NCI-H82 (cell line): ENCODE measurements at regions not wholly inside any gene's neighbourhood (a gene's known extent, or its start where the extent isn't known, plus 50 kb on each side); places are given as distances from the start of the nearest gene placed in this dataset.
"Not testable (repeated sequence)": the region's sequence is repeated elsewhere in the genome, so short reads cannot be mapped to it uniquely, and the experiment has no call there.

Experiments
- DNase-seq: peaks from one replicate; lab custom pipeline; 2025; lab: John Stamatoyannopoulos, UW

DNA sequence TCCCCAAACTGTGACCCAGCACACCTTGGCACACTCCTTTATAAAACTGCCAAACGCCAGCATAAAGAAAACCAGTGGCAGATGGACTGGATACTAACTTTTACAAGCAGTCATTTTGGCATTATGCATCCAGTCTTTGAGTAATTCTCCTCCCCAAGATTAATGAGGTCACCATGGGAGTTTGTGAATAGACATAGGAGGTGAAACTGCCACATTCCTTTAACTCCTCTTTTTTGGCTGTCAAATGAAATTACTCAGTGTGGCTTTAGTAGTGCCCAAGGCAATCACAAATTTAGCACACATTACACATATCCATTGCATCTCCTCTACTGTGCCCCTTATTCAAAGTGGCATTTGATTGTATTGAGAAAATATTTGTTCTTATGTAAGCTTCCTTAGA is 315.3 kb upstream of the FGF13 start:
- no peak for DNase-seq

DNA sequence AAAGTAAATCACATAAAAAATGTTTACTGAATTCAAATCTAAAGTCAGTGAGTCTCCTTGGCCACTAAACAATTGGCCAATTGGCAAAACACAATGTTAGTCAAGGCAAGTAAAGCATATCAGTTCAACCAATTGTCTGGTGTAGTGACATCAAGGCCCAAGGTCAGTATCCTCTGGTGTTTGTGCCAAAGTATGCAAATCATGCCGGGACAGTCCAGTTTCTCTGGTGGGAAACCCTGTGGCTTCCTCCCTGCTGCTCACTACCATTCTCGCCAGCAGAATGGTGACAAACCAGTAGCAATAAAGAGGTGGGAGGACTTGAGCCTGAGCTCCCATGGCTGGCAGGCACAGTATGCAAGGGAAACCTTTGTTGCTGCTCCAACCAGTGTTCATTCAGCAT is 314.9 kb upstream of the FGF13 start:
- no peak for DNase-seq

DNA sequence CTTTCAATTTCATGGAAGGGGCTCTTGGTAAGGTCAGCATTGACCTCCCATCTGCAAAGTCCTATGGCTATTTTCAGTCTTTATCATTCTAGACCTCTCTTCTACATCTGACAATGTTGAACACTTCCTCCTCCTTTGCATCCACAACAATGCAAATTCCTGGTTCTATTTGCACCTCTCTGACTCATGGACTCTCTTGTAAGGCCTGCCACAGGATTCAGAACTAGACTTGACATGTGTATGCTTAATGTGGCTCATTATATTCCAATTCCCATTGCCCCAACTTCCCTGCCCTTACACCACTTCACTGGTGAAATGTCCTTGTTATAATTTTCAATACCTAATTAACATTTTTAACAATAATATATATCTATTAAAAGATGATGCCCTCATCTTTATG is 314.3 kb upstream of the FGF13 start:
- no peak for DNase-seq

- no peak for DNase-seq
Observed at GRCh38 chrX:139023531-139023930, 312.0 kb upstream of the FGF13 start.

DNA sequence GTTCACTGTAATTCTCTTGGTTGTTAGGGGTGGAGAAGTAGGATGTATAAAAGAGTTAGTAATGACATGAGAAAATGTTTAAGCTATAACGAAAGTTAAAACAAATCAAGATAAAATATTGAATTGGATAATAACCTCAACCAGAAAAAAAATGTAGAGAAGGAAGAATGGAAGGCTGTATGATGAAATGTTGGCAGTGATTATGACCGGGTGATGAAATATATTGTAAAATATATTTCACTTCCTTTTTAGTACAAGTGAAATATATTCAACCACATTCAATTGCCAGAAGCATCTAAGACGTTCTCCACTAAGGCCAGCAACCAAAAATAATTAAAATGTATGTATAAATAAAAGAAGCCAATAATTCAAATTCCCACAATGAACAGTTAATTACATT is 309.3 kb upstream of the FGF13 start:
- DNase-seq: no peak

DNA sequence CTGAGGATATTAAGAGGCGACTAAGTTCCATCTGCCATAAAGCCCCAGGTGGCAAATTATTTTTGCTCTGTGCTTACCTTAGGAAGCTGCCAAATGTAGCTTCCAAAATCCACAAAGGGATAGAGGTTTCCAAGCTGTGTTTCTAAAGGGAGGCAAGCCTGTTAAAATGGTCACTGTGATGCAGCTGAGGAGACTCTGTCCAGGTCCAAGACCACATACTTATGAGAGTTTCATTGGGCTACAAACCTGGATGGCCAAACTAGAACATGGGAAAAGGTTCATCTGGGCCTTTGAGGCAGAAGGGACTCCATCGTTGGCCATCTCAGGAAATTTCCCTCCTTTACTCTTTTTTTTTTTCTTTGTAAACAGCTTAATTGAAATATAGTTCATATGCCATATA is 306.9 kb upstream of the FGF13 start:
- no peak for DNase-seq

DNA sequence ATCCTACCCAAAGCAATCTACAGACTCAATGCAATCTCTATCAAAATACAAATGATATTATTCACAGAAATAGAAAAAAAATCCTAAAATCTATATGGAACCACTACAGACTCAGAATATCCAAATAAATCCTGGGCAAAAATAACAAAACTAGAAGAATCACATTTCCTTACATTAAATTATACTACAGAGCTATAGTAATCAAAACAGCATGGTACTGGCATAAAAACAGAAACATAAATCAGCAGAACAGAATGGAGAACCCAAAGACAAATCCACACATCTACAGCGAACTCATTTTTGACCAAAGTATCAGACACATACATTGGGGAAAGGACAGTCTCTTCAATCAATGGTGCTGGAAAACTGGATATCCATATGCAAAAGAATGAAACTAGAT is 304.1 kb upstream of the FGF13 start:
- DNase-seq: no peak

GRCh38 chrX:139008185-139008584 is 296.7 kb upstream of the FGF13 start:
- DNase-seq: no peak

DNA sequence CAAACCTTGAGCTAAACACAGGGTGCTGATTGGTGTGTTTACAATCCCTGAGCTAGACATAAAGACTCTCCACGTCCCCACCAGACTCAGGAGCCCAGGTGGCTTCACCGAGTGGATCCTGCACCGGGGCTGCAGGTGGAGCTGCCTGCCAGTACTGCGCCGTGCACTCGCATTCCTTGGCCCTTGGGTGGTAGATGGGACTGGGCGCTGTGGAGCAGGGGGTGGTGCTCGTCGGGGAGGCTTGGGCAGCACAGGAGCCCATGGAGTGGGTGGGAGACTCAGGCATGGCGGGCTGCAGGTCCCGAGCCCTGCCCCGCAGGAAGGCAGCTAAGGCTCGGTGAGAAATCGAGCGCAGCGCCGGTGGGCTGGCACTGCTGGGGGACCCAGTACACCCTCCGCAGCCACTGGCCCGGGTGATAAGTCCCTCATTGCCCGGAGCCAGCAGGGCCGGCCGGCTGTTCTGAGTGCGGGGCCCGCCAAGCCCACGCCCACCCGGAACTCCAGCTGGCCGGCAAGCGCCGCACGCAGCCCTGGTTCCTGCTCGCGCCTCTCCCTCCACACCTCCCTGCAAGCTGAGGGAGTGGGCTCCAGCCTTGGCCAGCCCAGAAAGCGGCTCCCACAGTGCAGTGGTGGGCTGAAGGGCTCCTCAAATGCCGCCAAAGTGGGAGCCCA is 292.5 kb upstream of the FGF13 start:
- DNase-seq: not testable (repeated sequence)

DNA sequence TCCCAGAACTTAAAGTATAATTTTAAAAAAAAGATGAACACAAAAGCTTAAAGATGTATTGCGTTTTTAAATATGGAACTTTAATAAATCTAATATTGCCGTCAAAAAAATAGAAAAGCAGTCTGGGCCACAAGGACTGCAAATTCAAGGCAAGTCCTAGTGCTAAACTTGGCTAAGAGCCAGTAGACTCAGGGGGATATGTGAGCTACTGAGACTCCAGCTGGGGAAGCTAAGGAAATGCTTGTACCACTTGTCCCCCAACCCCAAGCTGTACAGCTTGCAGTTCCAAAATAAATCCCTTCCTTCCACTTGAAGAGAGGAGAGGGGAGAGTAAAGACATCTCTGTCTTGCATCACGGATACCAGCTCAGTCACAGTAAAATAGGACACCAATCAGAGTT is 290.8 kb upstream of the FGF13 start:
- DNase-seq: no peak

- DNase-seq: peak; percentile 0
Observed at GRCh38 chrX:138996268-138996667, 284.8 kb upstream of the FGF13 start.

DNA sequence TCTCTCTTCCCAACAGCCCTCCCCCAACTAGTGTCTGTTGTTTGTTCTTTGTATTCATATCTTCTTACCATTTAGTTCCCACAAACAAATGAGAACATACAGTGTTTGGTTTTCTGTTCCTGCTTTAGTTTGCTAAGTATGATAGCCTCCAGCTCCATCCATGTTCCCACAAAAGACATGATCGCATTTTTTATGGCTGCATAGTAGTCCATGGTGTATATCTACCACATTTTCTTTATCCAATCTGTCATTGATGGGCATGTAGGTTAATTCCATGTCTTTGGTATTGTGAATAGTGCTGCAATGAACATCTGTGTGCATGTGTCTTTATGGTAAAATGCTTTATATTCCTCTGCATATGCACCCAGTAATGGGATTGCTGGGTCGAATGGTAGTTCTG is 283.9 kb upstream of the FGF13 start:
- DNase-seq: no peak

DNA sequence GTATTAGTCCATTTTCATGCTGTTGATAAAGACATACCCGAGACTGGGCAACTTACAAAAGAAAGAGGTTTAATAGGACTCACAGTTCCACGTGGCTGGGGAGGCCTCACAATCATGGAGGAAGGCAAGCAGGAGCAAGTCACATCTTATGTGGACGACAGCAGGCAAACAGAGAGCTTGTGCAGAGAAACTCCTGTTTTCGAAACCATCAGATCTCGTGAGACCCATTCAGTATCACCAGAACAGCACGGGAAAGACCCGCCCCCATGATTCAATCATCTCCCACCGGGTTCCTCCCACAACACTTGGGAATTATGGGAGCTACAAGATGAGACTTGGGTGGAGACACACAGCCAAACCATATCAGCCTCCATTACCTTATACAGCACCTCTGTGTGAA is 278.9 kb upstream of the FGF13 start:
- DNase-seq: peak; percentile 3

DNA sequence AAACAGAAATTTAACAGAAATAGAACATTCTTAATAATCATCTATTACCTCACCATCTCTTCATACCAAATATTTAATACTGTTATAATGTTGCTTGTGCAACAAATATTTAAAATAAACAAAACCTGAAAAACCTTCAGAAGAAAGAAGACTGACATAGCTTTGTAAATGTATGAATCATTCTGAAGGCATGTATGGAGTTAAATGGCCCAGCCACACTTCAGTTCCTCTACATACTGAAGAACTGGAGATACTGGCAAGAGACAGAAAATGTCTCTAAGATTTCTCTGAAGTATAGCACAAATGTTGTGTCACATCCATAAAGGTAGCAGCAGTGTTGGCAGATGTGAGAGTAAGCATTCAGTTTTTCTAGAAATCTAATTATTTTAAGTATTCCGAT is 275.3 kb upstream of the FGF13 start:
- DNase-seq: no peak

DNA sequence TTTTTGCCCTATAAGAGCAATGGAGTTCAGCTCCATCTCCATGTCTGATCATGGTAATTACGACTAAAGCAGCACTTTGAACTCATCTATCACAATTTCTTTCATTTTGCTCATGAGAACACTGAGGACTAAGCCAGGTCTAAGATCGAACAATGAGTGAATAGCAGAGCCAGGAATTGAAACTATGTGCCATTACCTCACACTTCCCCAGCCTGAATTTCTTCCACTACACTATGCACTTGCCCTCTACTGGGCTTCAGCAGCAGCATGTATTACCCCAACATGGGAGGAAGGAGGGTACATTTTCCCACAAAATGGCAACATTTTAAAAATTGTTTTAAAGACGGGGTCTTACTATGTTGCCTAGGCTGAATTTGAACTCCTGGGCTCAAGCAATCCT is 274.7 kb upstream of the FGF13 start:
- no peak for DNase-seq

DNA sequence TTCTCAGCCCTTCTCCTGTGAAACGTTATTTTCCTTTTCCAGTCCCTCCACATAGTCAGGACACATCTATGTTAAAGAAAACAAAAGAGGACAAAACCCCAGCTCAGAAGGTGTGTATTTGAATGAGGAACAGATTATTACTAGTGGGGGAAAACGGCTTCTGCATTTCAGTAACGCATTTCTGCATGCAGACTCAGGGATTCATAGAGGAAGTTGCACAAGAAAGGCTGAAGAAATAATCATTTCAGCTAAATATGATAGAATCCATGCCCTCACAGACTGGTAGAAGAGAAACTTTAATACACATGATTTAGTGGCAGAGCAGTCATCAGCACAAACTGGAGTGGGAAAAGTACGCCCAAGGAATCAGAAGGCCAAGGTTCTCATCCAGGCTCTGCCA is 270.8 kb upstream of the FGF13 start:
- DNase-seq: no peak

DNA sequence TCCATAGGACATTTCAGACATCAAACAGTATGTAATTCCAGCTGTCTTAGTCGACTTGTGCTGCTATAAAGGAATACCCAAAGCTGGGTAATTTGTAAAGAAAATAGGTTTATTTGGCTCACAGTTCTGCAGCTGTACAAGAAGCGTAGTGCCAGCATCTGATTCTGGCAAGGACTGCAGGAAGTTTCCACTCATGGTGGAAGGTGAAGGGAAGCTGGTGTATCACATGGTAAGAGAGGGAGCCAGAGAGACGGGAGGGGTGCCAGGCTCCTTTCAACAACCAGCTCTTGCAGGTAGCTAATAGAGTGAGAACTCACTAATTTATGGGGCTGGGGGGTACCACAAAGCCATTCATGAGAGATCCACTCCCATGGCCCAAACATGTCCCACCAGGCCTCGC is 253.0 kb upstream of the FGF13 start:
- no peak for DNase-seq

- DNase-seq: not testable (repeated sequence)
Observed at GRCh38 chrX:138962419-138962818, 250.9 kb upstream of the FGF13 start.

GRCh38 chrX:138954976-138955375 is 243.5 kb upstream of the FGF13 start:
- no peak for DNase-seq

GRCh38 chrX:138946926-138947325 is 235.4 kb upstream of the FGF13 start:
- no peak for DNase-seq

DNA sequence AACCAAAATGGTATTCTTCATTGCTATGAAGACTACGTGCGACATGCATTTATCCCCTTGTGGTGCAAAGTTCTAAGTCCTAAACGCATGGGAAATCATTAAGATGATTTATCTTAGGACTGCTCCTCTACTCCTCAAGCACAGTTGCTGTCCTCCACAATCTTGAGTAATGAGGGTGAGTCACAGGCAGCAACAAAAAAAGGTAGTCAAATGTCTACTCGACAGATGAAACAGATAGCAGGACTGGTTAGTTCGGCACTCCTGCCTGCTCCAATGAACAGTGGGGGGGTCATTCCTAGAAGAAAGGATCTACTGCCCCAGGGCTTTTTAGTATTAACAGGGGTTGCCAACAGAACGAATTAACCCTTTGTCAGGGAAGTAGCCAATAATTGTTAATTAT is 233.7 kb upstream of the FGF13 start:
- DNase-seq: no peak

DNA sequence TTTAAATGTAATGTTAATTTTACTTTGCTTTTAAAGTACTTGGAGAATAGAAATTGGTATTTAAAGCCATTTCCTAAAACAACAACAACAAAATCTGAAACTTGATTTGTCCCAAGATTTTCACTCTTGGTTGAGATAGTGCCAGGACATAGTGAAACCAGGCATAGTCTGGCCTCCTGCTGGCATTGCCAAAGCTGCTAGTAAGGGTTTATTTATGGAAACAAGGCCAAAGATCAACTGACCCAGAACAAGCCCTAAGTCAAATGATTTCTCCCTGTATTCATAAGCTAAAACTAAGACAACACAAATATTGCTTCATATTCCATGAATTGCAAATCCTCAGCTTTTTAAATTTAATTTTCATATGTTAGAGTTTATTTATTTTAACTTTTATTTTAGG is 227.5 kb upstream of the FGF13 start:
- DNase-seq: no peak

- no peak for DNase-seq
Observed at GRCh38 chrX:138938003-138938402, 226.5 kb upstream of the FGF13 start.

DNA sequence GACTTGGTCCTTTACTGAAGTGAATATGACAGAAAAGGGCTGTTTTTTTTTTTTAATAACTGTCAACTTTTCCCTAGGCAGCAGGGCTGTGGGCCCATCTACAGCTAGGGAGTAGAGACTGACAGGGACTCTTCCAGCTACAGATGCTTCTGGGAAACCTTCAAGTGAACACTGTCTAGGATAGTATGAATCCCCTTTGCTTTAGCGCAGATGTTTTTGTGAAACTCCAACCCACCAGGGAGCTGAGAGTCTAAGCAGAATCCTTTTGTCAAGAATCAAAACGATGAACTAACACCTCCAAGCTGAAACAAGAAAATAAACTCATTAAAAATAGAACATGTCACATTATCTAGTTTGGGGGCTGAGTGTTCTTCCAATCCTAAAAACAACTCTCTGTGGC is 219.7 kb upstream of the FGF13 start:
- no peak for DNase-seq

- no peak for DNase-seq
Observed at GRCh38 chrX:138930583-138930945, 219.0 kb upstream of the FGF13 start.
